GM12891 (cell line): ENCODE measurements at regions not wholly inside any gene's neighbourhood (a gene's known extent, or its start where the extent isn't known, plus 50 kb on each side); places are given as distances from the start of the nearest gene placed in this dataset.

ENCODE experiments used
- POLR2AphosphoS5 ChIP-seq: IDR thresholded peaks from 2 replicates; pipeline ENCODE4 v1.6.1; 2011; ENCODE audit warnings: low read depth, low read length, control low read depth
- POU2F2 ChIP-seq: IDR thresholded peaks from 2 replicates; pipeline ENCODE4 v1.6.1; 2011; ENCODE audit warnings: low read depth, mild to moderate bottlenecking, control low read depth, low read length, moderate library complexity
- SPI1 ChIP-seq: IDR thresholded peaks from 2 replicates; pipeline ENCODE4 v1.6.1; 2011; ENCODE audit warnings: low read depth, low read length, control low read depth

- TF ChIP-seq POLR2AphosphoS5, result no peak
- TF ChIP-seq POU2F2, result no peak
- TF ChIP-seq SPI1, result no peak
Observed at GRCh38 chr4:96194993-96195392, 355.1 kb downstream of the PDHA2 start.
